ENCODE measurements at regions not wholly inside any gene's neighbourhood (a gene's known extent, or its start where the extent isn't known, plus 50 kb on each side); places are given as distances from the start of the nearest gene placed in this dataset.

DNA sequence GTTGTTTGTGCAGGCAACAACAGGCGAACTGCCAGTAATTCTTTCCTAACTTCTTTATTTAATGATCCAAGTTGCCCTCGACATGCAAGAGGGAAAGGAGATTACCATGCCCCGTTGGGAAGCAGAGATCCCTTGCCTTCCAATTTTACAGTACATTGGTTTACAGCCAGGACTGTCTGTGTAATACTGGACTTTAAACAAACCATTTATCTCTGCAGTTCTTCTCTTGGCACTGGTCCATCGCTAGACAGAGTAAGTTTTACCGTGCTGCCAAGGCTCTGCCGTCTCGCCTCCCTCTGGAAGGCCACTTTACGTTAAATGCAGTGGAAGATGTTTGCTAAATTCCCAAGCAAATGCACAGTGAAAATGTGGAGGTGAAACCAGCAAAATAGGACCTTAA is 660.3 kb upstream of the PRKX start:
- Histone ChIP-seq H3K27me3 (ENCODE audit: low read depth, low read length) (no peaks in the 10 kb centered on the region), H3K36me3 (replicated peaks; ENCODE audit: low read depth, low read length) (no peaks in the 10 kb centered on the region), H3K4me3 (ENCODE audit: low read length) (no peak overlapping the region), H4K20me1 (ENCODE audit: insufficient read depth, low read length) (no peaks in the 10 kb centered on the region), H3K9me3 (ENCODE audit: insufficient read depth, low read length) (no peaks in the 10 kb centered on the region), H3K4me1 (ENCODE audit: low read length) (no peaks in the 10 kb centered on the region), H3K9ac (ENCODE audit: low read length) (no peak overlapping the region), H3K79me2 (ENCODE audit: low read length) (no peaks in the 10 kb centered on the region), H3K27ac (ENCODE audit: low read length) (no peak overlapping the region), H2AFZ (ENCODE audit: low read depth, low read length) (no peak overlapping the region), H3K4me2 (ENCODE audit: low read length) (no peak overlapping the region)
- no peak for TF ChIP-seq EZH2phosphoT487 (IDR thresholded peaks at IDR 0.05; ENCODE audit: low read depth)
- TF ChIP-seq, protein P1, sequence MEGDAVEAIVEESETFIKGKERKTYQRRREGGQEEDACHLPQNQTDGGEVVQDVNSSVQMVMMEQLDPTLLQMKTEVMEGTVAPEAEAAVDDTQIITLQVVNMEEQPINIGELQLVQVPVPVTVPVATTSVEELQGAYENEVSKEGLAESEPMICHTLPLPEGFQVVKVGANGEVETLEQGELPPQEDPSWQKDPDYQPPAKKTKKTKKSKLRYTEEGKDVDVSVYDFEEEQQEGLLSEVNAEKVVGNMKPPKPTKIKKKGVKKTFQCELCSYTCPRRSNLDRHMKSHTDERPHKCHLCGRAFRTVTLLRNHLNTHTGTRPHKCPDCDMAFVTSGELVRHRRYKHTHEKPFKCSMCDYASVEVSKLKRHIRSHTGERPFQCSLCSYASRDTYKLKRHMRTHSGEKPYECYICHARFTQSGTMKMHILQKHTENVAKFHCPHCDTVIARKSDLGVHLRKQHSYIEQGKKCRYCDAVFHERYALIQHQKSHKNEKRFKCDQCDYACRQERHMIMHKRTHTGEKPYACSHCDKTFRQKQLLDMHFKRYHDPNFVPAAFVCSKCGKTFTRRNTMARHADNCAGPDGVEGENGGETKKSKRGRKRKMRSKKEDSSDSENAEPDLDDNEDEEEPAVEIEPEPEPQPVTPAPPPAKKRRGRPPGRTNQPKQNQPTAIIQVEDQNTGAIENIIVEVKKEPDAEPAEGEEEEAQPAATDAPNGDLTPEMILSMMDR (IDR thresholded peaks at IDR 0.05; ENCODE audit: low read depth, low read length), result no peak

DNA sequence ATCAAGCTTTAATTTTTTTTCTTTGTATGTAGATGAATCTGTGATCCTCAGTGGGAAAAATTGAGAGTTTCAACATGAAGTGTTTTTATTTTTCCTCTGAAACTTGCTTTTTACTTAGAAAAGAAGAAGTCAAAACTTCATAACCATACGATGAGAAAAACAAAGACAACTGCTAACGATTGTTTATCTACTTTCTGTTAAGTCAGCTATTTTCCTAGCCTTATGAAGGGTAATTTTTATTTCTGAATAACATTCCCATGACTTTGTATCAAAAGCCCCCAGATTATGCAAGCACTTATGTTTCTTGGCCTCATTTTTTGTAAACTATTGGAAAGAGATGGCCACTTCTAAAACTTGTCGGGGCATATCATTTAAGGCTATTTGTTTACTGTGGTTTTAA is 645.1 kb upstream of the PRKX start:
- no peak for TF ChIP-seq EZH2phosphoT487 (IDR thresholded peaks at IDR 0.05; ENCODE audit: low read depth)
- no peak overlapping the region for H2AFZ ChIP-seq (ENCODE audit: low read depth, low read length)
- no peak overlapping the region for H3K9ac ChIP-seq (ENCODE audit: low read length)
- H3K9me3 ChIP-seq (ENCODE audit: insufficient read depth, low read length), result no peaks in the 10 kb centered on the region
- no peaks in the 10 kb centered on the region for H3K4me1 ChIP-seq (ENCODE audit: low read length)
- no peaks in the 10 kb centered on the region for H3K27me3 ChIP-seq (ENCODE audit: low read depth, low read length)
- H3K27ac ChIP-seq (ENCODE audit: low read length), result no peak overlapping the region
- H3K4me2 ChIP-seq (ENCODE audit: low read length), result no peak overlapping the region
- no peaks in the 10 kb centered on the region for H4K20me1 ChIP-seq (ENCODE audit: insufficient read depth, low read length)
- H3K79me2 ChIP-seq (ENCODE audit: low read length), result no peaks in the 10 kb centered on the region
- no peaks in the 10 kb centered on the region for H3K36me3 ChIP-seq (replicated peaks; ENCODE audit: low read depth, low read length)
- no peak overlapping the region for H3K4me3 ChIP-seq (ENCODE audit: low read length)

DNA sequence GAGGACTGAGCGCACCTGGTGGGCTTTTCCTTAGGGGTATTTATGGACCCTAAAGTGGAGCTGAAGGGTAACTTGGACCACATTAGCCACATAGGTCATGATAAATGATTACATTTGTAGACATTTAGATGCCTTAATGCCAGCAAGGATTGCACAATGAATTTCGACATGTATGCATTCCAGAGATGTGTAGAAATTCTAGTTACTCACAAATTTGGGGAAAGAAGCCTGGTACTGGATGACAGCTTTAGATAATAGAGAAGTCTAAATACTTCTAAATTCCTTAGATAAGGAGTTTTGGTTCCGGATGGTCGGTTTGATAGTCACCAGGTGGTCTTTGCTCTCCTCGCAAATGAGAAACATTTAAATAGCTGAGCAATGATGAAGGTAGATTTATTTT is 609.5 kb upstream of the PRKX start:
- Histone ChIP-seq H3K27me3 (ENCODE audit: low read depth, low read length) (no peaks in the 10 kb centered on the region), H2AFZ (ENCODE audit: low read depth, low read length) (no peak overlapping the region), H3K36me3 (replicated peaks; ENCODE audit: low read depth, low read length) (no peaks in the 10 kb centered on the region), H3K79me2 (ENCODE audit: low read length) (no peaks in the 10 kb centered on the region), H3K4me3 (ENCODE audit: low read length) (no peak overlapping the region), H4K20me1 (ENCODE audit: insufficient read depth, low read length) (no peaks in the 10 kb centered on the region), H3K9me3 (ENCODE audit: insufficient read depth, low read length) (no peaks in the 10 kb centered on the region), H3K4me1 (ENCODE audit: low read length) (no peaks in the 10 kb centered on the region), H3K9ac (ENCODE audit: low read length) (no peak overlapping the region), H3K27ac (ENCODE audit: low read length) (no peak overlapping the region), H3K4me2 (ENCODE audit: low read length) (no peak overlapping the region)
- no peak for TF ChIP-seq EZH2phosphoT487 (IDR thresholded peaks at IDR 0.05; ENCODE audit: low read depth)
- TF ChIP-seq, protein P1 (IDR thresholded peaks at IDR 0.05; ENCODE audit: low read depth, low read length), result no peak

DNA sequence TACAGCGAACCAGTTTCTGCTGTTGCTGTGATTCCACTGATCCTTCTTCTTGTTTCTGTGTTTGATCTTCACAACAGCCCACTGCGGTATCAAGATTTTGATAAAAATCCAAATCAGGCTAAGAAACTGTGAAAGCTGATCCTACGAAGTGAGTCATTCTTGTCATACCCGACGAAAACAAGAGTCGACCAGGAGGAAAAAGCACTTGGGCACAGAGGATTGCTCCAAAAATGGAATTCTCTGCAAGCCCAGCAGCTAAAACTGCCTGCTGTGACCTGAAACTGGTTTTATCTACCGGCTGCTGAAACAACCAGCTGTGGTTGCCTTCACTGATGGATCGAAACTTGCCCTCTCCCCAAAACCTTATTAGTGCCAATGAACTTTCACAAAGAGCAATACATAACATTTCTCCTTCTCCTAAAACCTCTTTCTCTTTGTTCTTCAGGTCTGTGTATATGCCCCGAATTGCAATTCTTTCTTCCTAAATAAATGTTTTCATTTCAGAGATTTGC is 607.0 kb upstream of the PRKX start:
- no peaks in the 10 kb centered on the region for H4K20me1 ChIP-seq (ENCODE audit: insufficient read depth, low read length)
- no peak overlapping the region for H3K4me2 ChIP-seq (ENCODE audit: low read length)
- no peak overlapping the region for H3K9ac ChIP-seq (ENCODE audit: low read length)
- no peaks in the 10 kb centered on the region for H3K4me1 ChIP-seq (ENCODE audit: low read length)
- H3K27ac ChIP-seq (ENCODE audit: low read length), result no peak overlapping the region
- H3K79me2 ChIP-seq (ENCODE audit: low read length), result no peaks in the 10 kb centered on the region
- H3K27me3 ChIP-seq (ENCODE audit: low read depth, low read length), result no peaks in the 10 kb centered on the region
- TF ChIP-seq EZH2phosphoT487 (IDR thresholded peaks at IDR 0.05; ENCODE audit: low read depth), result no peak
- TF ChIP-seq, protein P1 (IDR thresholded peaks at IDR 0.05; ENCODE audit: low read depth, low read length), result no peak
- H3K36me3 ChIP-seq (replicated peaks; ENCODE audit: low read depth, low read length), result no peaks in the 10 kb centered on the region
- no peaks in the 10 kb centered on the region for H3K9me3 ChIP-seq (ENCODE audit: insufficient read depth, low read length)
- no peak overlapping the region for H2AFZ ChIP-seq (ENCODE audit: low read depth, low read length)
- no peak overlapping the region for H3K4me3 ChIP-seq (ENCODE audit: low read length)

DNA sequence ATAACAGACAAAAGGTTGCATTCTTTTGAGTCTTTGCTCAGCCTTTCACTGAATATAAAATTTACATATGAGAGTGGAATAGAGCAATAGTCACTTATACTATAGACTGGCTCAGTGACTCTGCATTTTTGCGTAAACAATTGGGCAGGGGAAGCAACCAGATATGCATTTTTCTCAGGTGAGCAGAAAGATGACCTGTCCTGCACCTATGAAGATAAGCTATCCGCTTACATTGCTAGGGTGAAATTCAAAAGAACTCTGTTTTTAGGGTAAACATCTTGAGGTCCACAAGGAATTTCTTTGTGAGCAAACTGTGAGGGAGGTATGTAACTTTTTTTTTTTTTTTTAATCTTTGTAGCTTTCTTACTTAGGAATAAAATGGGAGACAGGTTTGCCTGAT is 602.4 kb upstream of the PRKX start:
- H3K79me2 ChIP-seq (ENCODE audit: low read length), result no peaks in the 10 kb centered on the region
- no peaks in the 10 kb centered on the region for H3K9me3 ChIP-seq (ENCODE audit: insufficient read depth, low read length)
- no peak for TF ChIP-seq EZH2phosphoT487 (IDR thresholded peaks at IDR 0.05; ENCODE audit: low read depth)
- TF ChIP-seq, protein P1 (IDR thresholded peaks at IDR 0.05; ENCODE audit: low read depth, low read length), result no peak

More for the DNA sequence above, 602.4 kb upstream of the PRKX start:
- H4K20me1 ChIP-seq (ENCODE audit: insufficient read depth, low read length), result no peaks in the 10 kb centered on the region
- H3K27ac ChIP-seq (ENCODE audit: low read length), result no peak overlapping the region
- H3K36me3 ChIP-seq (replicated peaks; ENCODE audit: low read depth, low read length), result no peaks in the 10 kb centered on the region
- no peak overlapping the region for H3K4me3 ChIP-seq (ENCODE audit: low read length)
- H3K4me1 ChIP-seq (ENCODE audit: low read length), result no peaks in the 10 kb centered on the region
- H3K4me2 ChIP-seq (ENCODE audit: low read length), result no peak overlapping the region
- H3K27me3 ChIP-seq (ENCODE audit: low read depth, low read length), result no peaks in the 10 kb centered on the region
- no peak overlapping the region for H2AFZ ChIP-seq (ENCODE audit: low read depth, low read length)
- no peak overlapping the region for H3K9ac ChIP-seq (ENCODE audit: low read length)

All from OCI-LY3 (cell line).